ENCODE measurements at regions not wholly inside any gene's neighbourhood (a gene's known extent, or its start where the extent isn't known, plus 50 kb on each side); places are given as distances from the start of the nearest gene placed in this dataset.
"Not testable (repeated sequence)": the region's sequence is repeated elsewhere in the genome, so short reads cannot be mapped to it uniquely, and the experiment has no call there.

- no peak for DNase-seq (ENCODE audit: low read depth in 2 of 2, low spot score in 1 of 2)
Measured at GRCh38 chr3:177613901-177614300, 416.6 kb upstream of the TBL1XR1 start.

GRCh38 chr3:177615015-177615414 is 417.7 kb upstream of the TBL1XR1 start:
- DNase-seq (ENCODE audit: low read depth in 2 of 2, low spot score in 1 of 2): no peak

- no peak for DNase-seq (ENCODE audit: low read depth in 2 of 2, low spot score in 1 of 2)
Measured at GRCh38 chr3:177618873-177619733, 421.8 kb upstream of the TBL1XR1 start.

GRCh38 chr3:177620073-177620472 is 422.8 kb upstream of the TBL1XR1 start:
- DNase-seq (ENCODE audit: low read depth in 2 of 2, low spot score in 1 of 2): no peak

GRCh38 chr3:177622520-177622919 is 425.2 kb upstream of the TBL1XR1 start:
- no peak for DNase-seq (ENCODE audit: low read depth in 2 of 2, low spot score in 1 of 2)

GRCh38 chr3:177622982-177623617 is 425.8 kb upstream of the TBL1XR1 start:
- DNase-seq (ENCODE audit: low read depth in 2 of 2, low spot score in 1 of 2): no peak

GRCh38 chr3:177624528-177625495 is 427.5 kb upstream of the TBL1XR1 start:
- no peak for DNase-seq (ENCODE audit: low read depth in 2 of 2, low spot score in 1 of 2)

GRCh38 chr3:177626045-177626444 is 428.8 kb upstream of the TBL1XR1 start:
- no peak for DNase-seq (ENCODE audit: low read depth in 2 of 2, low spot score in 1 of 2)

GRCh38 chr3:177628095-177628719 is 430.9 kb upstream of the TBL1XR1 start:
- not testable (repeated sequence) for DNase-seq (ENCODE audit: low read depth in 2 of 2, low spot score in 1 of 2)

GRCh38 chr3:177629276-177629675 is 432.0 kb upstream of the TBL1XR1 start:
- DNase-seq (ENCODE audit: low read depth in 2 of 2, low spot score in 1 of 2): no peak

- no peak for DNase-seq (ENCODE audit: low read depth in 2 of 2, low spot score in 1 of 2)
Measured at GRCh38 chr3:177633671-177634207, 436.5 kb upstream of the TBL1XR1 start.

- DNase-seq (ENCODE audit: low read depth in 2 of 2, low spot score in 1 of 2): not testable (repeated sequence)
Measured at GRCh38 chr3:177635601-177636106, 438.4 kb upstream of the TBL1XR1 start.

GRCh38 chr3:177640319-177640965 is 443.2 kb upstream of the TBL1XR1 start:
- no peak for DNase-seq (ENCODE audit: low read depth in 2 of 2, low spot score in 1 of 2)

GRCh38 chr3:177641206-177641605 is 443.9 kb upstream of the TBL1XR1 start:
- no peak for DNase-seq (ENCODE audit: low read depth in 2 of 2, low spot score in 1 of 2)

- no peak for DNase-seq (ENCODE audit: low read depth in 2 of 2, low spot score in 1 of 2)
Measured at GRCh38 chr3:177642042-177642803, 444.9 kb upstream of the TBL1XR1 start.

GRCh38 chr3:177642804-177643125 is 445.5 kb upstream of the TBL1XR1 start:
- DNase-seq (ENCODE audit: low read depth in 2 of 2, low spot score in 1 of 2): no peak

- no peak for DNase-seq (ENCODE audit: low read depth in 2 of 2, low spot score in 1 of 2)
Measured at GRCh38 chr3:177646749-177647148, 449.5 kb upstream of the TBL1XR1 start.

GRCh38 chr3:177647341-177647740 is 450.1 kb upstream of the TBL1XR1 start:
- DNase-seq (ENCODE audit: low read depth in 2 of 2, low spot score in 1 of 2): no peak

GRCh38 chr3:177647876-177648275 is 450.6 kb upstream of the TBL1XR1 start:
- DNase-seq (ENCODE audit: low read depth in 2 of 2, low spot score in 1 of 2): no peak
